IPS-18a (cell line): ENCODE measurements at regions not wholly inside any gene's neighbourhood (a gene's known extent, or its start where the extent isn't known, plus 50 kb on each side); places are given as distances from the start of the nearest gene placed in this dataset.

Source experiments
- H3K27ac ChIP-seq: one replicate; pipeline ENCODE4 v1.5.1; 2013; ENCODE audit warnings: low read length
- H3K27me3 ChIP-seq: one replicate; pipeline ENCODE4 v1.6.1; 2013; ENCODE audit warnings: mild to moderate bottlenecking, low read length; ENCODE audit not compliant: control insufficient read depth, insufficient read depth
- H3K36me3 ChIP-seq: one replicate; pipeline ENCODE4 v1.6.1; 2013; ENCODE audit warnings: low read depth, low read length; ENCODE audit not compliant: control insufficient read depth
- H3K4me1 ChIP-seq: one replicate; pipeline ENCODE4 v1.6.1; 2013; ENCODE audit warnings: low read depth, low read length; ENCODE audit not compliant: control insufficient read depth
- H3K4me3 ChIP-seq: one replicate; pipeline ENCODE4 v1.5.1; 2013; ENCODE audit warnings: low read length
- H3K9ac ChIP-seq: one replicate; pipeline ENCODE4 v1.6.1; 2013; ENCODE audit warnings: mild to moderate bottlenecking, low read length, moderate library complexity
- H3K9me3 ChIP-seq: one replicate; pipeline ENCODE4 v1.6.1; 2013; ENCODE audit warnings: low read depth, low read length; ENCODE audit not compliant: control insufficient read depth

- Histone ChIP-seq H3K36me3 (no peaks in the 10 kb centered on the region), H3K9me3 (no peaks in the 10 kb centered on the region), H3K4me1 (no peaks in the 10 kb centered on the region), H3K27ac (no peak overlapping the region), H3K27me3 (no peaks in the 10 kb centered on the region), H3K9ac (no peak overlapping the region), H3K4me3 (no peak overlapping the region)
Measured at GRCh38 chr3:31427623-31428022, 105.1 kb upstream of the STT3B start.

DNA sequence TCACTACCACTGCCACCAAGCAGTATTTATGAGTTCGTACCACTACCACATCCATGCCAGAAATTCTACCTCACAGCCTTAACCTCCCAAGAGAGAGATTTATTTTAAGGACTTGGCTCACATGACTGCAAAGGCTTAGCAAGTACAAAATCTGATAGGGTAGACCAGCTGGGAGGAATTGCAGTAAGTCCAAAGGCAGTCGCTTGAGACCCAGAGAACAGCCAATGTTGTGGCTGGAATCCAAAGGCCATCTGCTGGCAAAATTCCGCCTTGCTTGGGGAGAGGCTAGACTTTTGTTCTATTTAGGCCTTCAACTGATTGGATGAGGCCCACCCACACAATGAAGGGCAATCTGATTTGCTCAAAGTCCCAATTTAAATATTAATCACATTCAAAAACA lies 101.4 kb upstream of the STT3B start:
- no peak overlapping the region for H3K9ac ChIP-seq
- no peaks in the 10 kb centered on the region for H3K36me3 ChIP-seq
- no peaks in the 10 kb centered on the region for H3K4me1 ChIP-seq
- no peaks in the 10 kb centered on the region for H3K9me3 ChIP-seq
- no peaks in the 10 kb centered on the region for H3K27me3 ChIP-seq
- H3K27ac ChIP-seq = no peak overlapping the region
- H3K4me3 ChIP-seq = no peak overlapping the region

DNA sequence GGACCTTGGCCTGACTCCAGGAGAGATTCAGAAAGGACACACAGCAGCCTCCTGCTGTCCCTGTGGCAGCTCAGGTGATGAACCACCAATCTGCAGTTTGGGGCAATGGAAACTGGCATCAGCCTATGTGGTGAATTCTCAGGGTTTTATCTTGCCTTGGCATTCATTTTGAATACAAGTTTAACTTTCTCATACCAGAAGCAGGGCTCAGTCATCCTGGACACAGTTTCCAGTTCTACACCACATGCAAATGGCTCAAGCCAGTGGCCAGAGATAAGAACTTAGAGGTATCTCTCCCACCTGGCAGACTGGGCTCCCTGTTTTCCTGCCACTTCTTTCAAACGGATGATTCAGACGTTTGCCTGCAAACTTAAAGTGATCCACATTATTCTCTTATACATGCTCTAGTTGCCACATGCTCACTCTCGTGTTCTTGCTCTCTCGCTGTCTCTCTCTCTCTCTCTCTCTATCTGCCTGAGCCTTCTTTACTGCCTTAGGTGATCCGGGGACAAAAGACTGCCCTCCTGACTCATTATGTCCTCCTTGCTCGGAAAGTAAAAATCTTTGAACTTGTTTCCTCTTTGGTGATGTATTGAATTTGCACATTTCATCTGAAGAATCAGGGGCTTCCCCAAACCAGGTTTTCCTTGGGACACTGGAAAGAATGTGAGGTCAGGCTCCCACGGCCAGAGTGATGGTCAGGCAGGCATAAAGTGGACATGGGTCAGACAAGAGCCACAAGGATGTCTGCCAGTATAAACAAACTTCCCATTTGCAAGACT lies 99.6 kb upstream of the STT3B start:
- H3K36me3 ChIP-seq = no peaks in the 10 kb centered on the region
- no peak overlapping the region for H3K27ac ChIP-seq
- H3K9me3 ChIP-seq = peaks cover 4% of the 10 kb centered on the region
- H3K27me3 ChIP-seq = no peaks in the 10 kb centered on the region
- no peak overlapping the region for H3K4me3 ChIP-seq
- no peaks in the 10 kb centered on the region for H3K4me1 ChIP-seq
- H3K9ac ChIP-seq = no peak overlapping the region

- Histone ChIP-seq H3K9me3 (peaks cover 4% of the 10 kb centered on the region), H3K36me3 (no peaks in the 10 kb centered on the region), H3K9ac (no peak overlapping the region), H3K4me3 (no peak overlapping the region), H3K4me1 (no peaks in the 10 kb centered on the region), H3K27me3 (no peaks in the 10 kb centered on the region), H3K27ac (no peak overlapping the region)
Measured at GRCh38 chr3:31433679-31433992, 99.1 kb upstream of the STT3B start.

GRCh38 chr3:31434819-31435218 lies 97.9 kb upstream of the STT3B start:
- no peak overlapping the region for H3K9ac ChIP-seq
- no peaks in the 10 kb centered on the region for H3K36me3 ChIP-seq
- peaks cover 8% of the 10 kb centered on the region for H3K4me1 ChIP-seq
- peaks cover 4% of the 10 kb centered on the region for H3K9me3 ChIP-seq
- H3K4me3 ChIP-seq = no peak overlapping the region
- H3K27ac ChIP-seq = no peak overlapping the region
- no peaks in the 10 kb centered on the region for H3K27me3 ChIP-seq

GRCh38 chr3:31436830-31437229 lies 95.9 kb upstream of the STT3B start:
- peaks cover 8% of the 10 kb centered on the region for H3K4me1 ChIP-seq
- H3K9me3 ChIP-seq = peaks cover 4% of the 10 kb centered on the region
- no peak overlapping the region for H3K4me3 ChIP-seq
- no peaks in the 10 kb centered on the region for H3K27me3 ChIP-seq
- H3K9ac ChIP-seq = no peak overlapping the region
- H3K36me3 ChIP-seq = no peaks in the 10 kb centered on the region
- no peak overlapping the region for H3K27ac ChIP-seq

- Histone ChIP-seq H3K9me3 (peaks cover 4% of the 10 kb centered on the region), H3K27me3 (no peaks in the 10 kb centered on the region), H3K4me3 (no peak overlapping the region), H3K4me1 (peaks cover 8% of the 10 kb centered on the region), H3K36me3 (no peaks in the 10 kb centered on the region), H3K9ac (no peak overlapping the region), H3K27ac (no peak overlapping the region)
Measured at GRCh38 chr3:31438742-31439141, 94.0 kb upstream of the STT3B start.

GRCh38 chr3:31439890-31440750 lies 92.6 kb upstream of the STT3B start:
- no peak overlapping the region for H3K4me3 ChIP-seq
- H3K4me1 ChIP-seq = peaks cover 8% of the 10 kb centered on the region
- H3K27ac ChIP-seq = no peak overlapping the region
- no peak overlapping the region for H3K9ac ChIP-seq
- no peaks in the 10 kb centered on the region for H3K36me3 ChIP-seq
- H3K9me3 ChIP-seq = peaks cover 4% of the 10 kb centered on the region
- H3K27me3 ChIP-seq = no peaks in the 10 kb centered on the region

DNA sequence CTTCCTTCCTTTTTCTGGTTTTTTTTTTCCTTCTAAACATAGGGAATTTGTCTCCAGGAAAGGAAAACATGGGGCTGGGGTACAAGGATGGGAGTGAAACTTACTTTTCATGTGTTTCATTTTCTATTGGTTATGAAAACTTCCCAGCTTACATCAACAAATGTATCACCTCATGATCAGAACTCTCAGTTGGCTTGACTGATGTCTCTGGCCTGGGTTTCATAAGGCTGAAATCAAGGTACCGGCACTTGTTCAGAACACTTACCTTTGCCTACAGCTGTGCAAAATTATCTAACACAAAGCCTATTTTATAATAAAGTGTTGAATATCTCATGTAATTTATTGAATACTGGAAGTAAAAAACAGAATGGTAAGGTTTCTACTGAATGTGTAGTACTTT lies 91.8 kb upstream of the STT3B start:
- H3K4me1 ChIP-seq = peaks cover 8% of the 10 kb centered on the region
- no peak overlapping the region for H3K4me3 ChIP-seq
- no peaks in the 10 kb centered on the region for H3K36me3 ChIP-seq
- peaks cover 4% of the 10 kb centered on the region for H3K9me3 ChIP-seq
- no peak overlapping the region for H3K9ac ChIP-seq
- H3K27ac ChIP-seq = no peak overlapping the region
- H3K27me3 ChIP-seq = no peaks in the 10 kb centered on the region

- no peaks in the 10 kb centered on the region for H3K27me3 ChIP-seq
Measured at GRCh38 chr3:31442755-31443154, 90.0 kb upstream of the STT3B start.

GRCh38 chr3:31444220-31445142 lies 88.2 kb upstream of the STT3B start:
- peaks cover under 1% of the 10 kb centered on the region for H3K4me1 ChIP-seq
- no peaks in the 10 kb centered on the region for H3K36me3 ChIP-seq
- no peak overlapping the region for H3K4me3 ChIP-seq
- H3K9ac ChIP-seq = no peak overlapping the region
- H3K27me3 ChIP-seq = no peaks in the 10 kb centered on the region
- H3K27ac ChIP-seq = no peak overlapping the region
- H3K9me3 ChIP-seq = no peaks in the 10 kb centered on the region

More at GRCh38 chr3:31442755-31443154, 90.0 kb upstream of the STT3B start:
- Histone ChIP-seq H3K27ac (no peak overlapping the region), H3K4me3 (no peak overlapping the region), H3K4me1 (peaks cover 8% of the 10 kb centered on the region), H3K9ac (no peak overlapping the region), H3K9me3 (no peaks in the 10 kb centered on the region), H3K36me3 (no peaks in the 10 kb centered on the region)
